ENCODE measurements at regions not wholly inside any gene's neighbourhood (a gene's known extent, or its start where the extent isn't known, plus 50 kb on each side); places are given as distances from the start of the nearest gene placed in this dataset.

- TF ChIP-seq CTCF (conservative IDR thresholded peaks at IDR 0.05; ENCODE audit: low read length), result no peak
- no peak overlapping the region for H3K4me3 ChIP-seq (ENCODE audit: low read length)
- DNase-seq (ENCODE audit: low read depth), result no peak
Measured at GRCh38 chr7:25775999-25776743, 375.8 kb upstream of the NFE2L3 start.

- TF ChIP-seq CTCF (conservative IDR thresholded peaks at IDR 0.05; ENCODE audit: low read length), result no peak
- no peak overlapping the region for H3K4me3 ChIP-seq (ENCODE audit: low read length)
- DNase-seq (ENCODE audit: low read depth), result no peak
Measured at GRCh38 chr7:25776744-25777123, 375.3 kb upstream of the NFE2L3 start.

- DNase-seq (ENCODE audit: low read depth), result no peak
- TF ChIP-seq CTCF (conservative IDR thresholded peaks at IDR 0.05; ENCODE audit: low read length), result no peak
- no peak overlapping the region for H3K4me3 ChIP-seq (ENCODE audit: low read length)
Measured at GRCh38 chr7:25777969-25778708, 373.9 kb upstream of the NFE2L3 start.

GRCh38 chr7:25779002-25779546, 372.9 kb upstream of the NFE2L3 start:
- H3K4me3 ChIP-seq (ENCODE audit: low read length), result no peak overlapping the region
- no peak for TF ChIP-seq CTCF (conservative IDR thresholded peaks at IDR 0.05; ENCODE audit: low read length)
- DNase-seq (ENCODE audit: low read depth), result no peak

GRCh38 chr7:25780904-25781303, 371.1 kb upstream of the NFE2L3 start:
- H3K4me3 ChIP-seq (ENCODE audit: low read length), result no peak overlapping the region
- no peak for DNase-seq (ENCODE audit: low read depth)
- no peak for TF ChIP-seq CTCF (conservative IDR thresholded peaks at IDR 0.05; ENCODE audit: low read length)

GRCh38 chr7:25781704-25782103, 370.3 kb upstream of the NFE2L3 start:
- TF ChIP-seq CTCF (conservative IDR thresholded peaks at IDR 0.05; ENCODE audit: low read length), result no peak
- no peak for DNase-seq (ENCODE audit: low read depth)
- H3K4me3 ChIP-seq (ENCODE audit: low read length), result no peak overlapping the region

GRCh38 chr7:25786936-25787335, 365.1 kb upstream of the NFE2L3 start:
- DNase-seq (ENCODE audit: low read depth), result peak; percentile 26
- no peak for TF ChIP-seq CTCF (conservative IDR thresholded peaks at IDR 0.05; ENCODE audit: low read length)
- H3K4me3 ChIP-seq (ENCODE audit: low read length), result no peak overlapping the region
